WTC11 (cell line): ENCODE measurements at regions not wholly inside any gene's neighbourhood (a gene's known extent, or its start where the extent isn't known, plus 50 kb on each side); places are given as distances from the start of the nearest gene placed in this dataset.
A peak's percentile ranks its signal among the peaks of the same experiment; 100 is the strongest.

Experiments used
- ATAC-seq: fragments of 200-7000 bp; cut with Tn5 transposase; 2 replicates; pipeline ENCODE4 v1.10.0; 2021; ENCODE audit warnings: mild to moderate bottlenecking, moderate library complexity
- CTCF ChIA-PET: fragments of 300-600 bp; sonication (Branson Sonifier 250); formaldehyde crosslinking; loops from one replicate; lab custom pipeline; 2021; ENCODE audit warnings: antibody characterized with exemption; lab: Charles Lee
- POLR2A ChIA-PET: fragments of 350-600 bp; sonication (Branson Sonifier 250); formaldehyde crosslinking; loops from one replicate; lab custom pipeline; 2021; ENCODE audit warnings: antibody characterized with exemption; lab: Charles Lee
- DNase-seq: peaks from one replicate; pipeline ENCODE4 v3.0.0; 2021; ENCODE audit warnings: low spot score
- H3K27ac Mint-ChIP-seq: 2 replicates; pipeline ENCODE4 v1.8.0; 2021; ENCODE audit warnings: mixed read lengths
- H3K27me3 Mint-ChIP-seq: 2 replicates; pipeline ENCODE4 v1.8.0; 2021; ENCODE audit warnings: low read depth, mild to moderate bottlenecking, moderate library complexity, mixed read lengths
- H3K36me3 Mint-ChIP-seq: 2 replicates; pipeline ENCODE4 v1.8.0; 2021; ENCODE audit warnings: mixed read lengths
- H3K4me1 Mint-ChIP-seq: 2 replicates; pipeline ENCODE4 v1.8.0; 2022; ENCODE audit warnings: mixed read lengths
- H3K4me3 Mint-ChIP-seq: 2 replicates; pipeline ENCODE4 v1.8.0; 2021; ENCODE audit warnings: mild to moderate bottlenecking, moderate library complexity, mixed read lengths
- H3K9me3 Mint-ChIP-seq: 2 replicates; pipeline ENCODE4 v1.8.0; 2021; ENCODE audit warnings: mixed read lengths
- AFF4 ChIP-seq: sonication (generic); formaldehyde crosslinking; IDR thresholded peaks from 2 replicates; pipeline ENCODE4 v1.8.1; 2023; ENCODE audit warnings: mild to moderate bottlenecking, missing genetic modification reagents, borderline replicate concordance
- ARID4B ChIP-seq: sonication (generic); formaldehyde crosslinking; IDR thresholded peaks from 2 replicates; pipeline ENCODE4 v1.8.0; 2023; ENCODE audit warnings: missing genetic modification reagents, mild to moderate bottlenecking, borderline replicate concordance
- ERG ChIP-seq: fragments of 250-450 bp; sonication (Bioruptor Pico); IDR thresholded peaks from 2 replicates; pipeline ENCODE4 v1.8.0; 2021; ENCODE audit warnings: mild to moderate bottlenecking
- NFE2L1 ChIP-seq: sonication (generic); formaldehyde crosslinking; IDR thresholded peaks from 2 replicates; pipeline ENCODE4 v1.8.1; 2023; ENCODE audit warnings: missing genetic modification reagents
- OVOL2 ChIP-seq: fragments of 250-450 bp; sonication (Bioruptor Pico); IDR thresholded peaks from 2 replicates; pipeline ENCODE4 v1.9.0; 2021; ENCODE audit warnings: mild to moderate bottlenecking, borderline replicate concordance
- SP1 ChIP-seq: sonication (generic); formaldehyde crosslinking; conservative IDR thresholded peaks from 2 replicates; pipeline ENCODE4 v1.8.1; 2022; ENCODE audit warnings: missing genetic modification reagents
- STAT6 ChIP-seq: sonication (generic); formaldehyde crosslinking; conservative IDR thresholded peaks from 2 replicates; pipeline ENCODE4 v1.8.1; 2023; ENCODE audit warnings: mild to moderate bottlenecking, low read depth, missing genetic modification reagents, moderate library complexity
- ZNF138 ChIP-seq: sonication (generic); formaldehyde crosslinking; conservative IDR thresholded peaks from 2 replicates; pipeline ENCODE4 v1.8.1; 2022; ENCODE audit warnings: mild to moderate bottlenecking, moderate library complexity, missing genetic modification reagents
- ZNF396 ChIP-seq: fragments of 250-450 bp; sonication (Bioruptor Pico); IDR thresholded peaks from 2 replicates; pipeline ENCODE4 v1.8.0; 2021; ENCODE audit warnings: mild to moderate bottlenecking, moderate library complexity, borderline replicate concordance
- ZNF532 ChIP-seq: fragments of 250-450 bp; sonication (Bioruptor Pico); IDR thresholded peaks from 2 replicates; pipeline ENCODE4 v1.9.0; 2021; ENCODE audit warnings: mild to moderate bottlenecking, borderline replicate concordance

GRCh38 chr4:180790471-180790870 is 1452.7 kb upstream of the TENM3 start (continued):
- no peak for TF ChIP-seq ZNF532 (CRISPR knock-in tag)
- no peak for TF ChIP-seq AFF4

GRCh38 chr4:180792541-180792940 is 1450.7 kb upstream of the TENM3 start:
- ChIA-PET CTCF (interaction anchor here (1.0 to 2.1 kb wide), 2 partner anchors 36 to 128 kb away, joined by 4 to 5 read pairs; no protein-coding TSS in a partner anchor), POLR2A (no interaction called here)
- no peak overlapping the region for H3K4me3 Mint-ChIP-seq
- DNase-seq, result no peak
- peaks cover 24% of the 10 kb centered on the region for H3K4me1 Mint-ChIP-seq
- peaks cover 3% of the 10 kb centered on the region; the same call in 1 of the 2 replicates for H3K9me3 Mint-ChIP-seq
- no peak for ATAC-seq
- no peaks in the 10 kb centered on the region for H3K27me3 Mint-ChIP-seq
- no peak for TF ChIP-seq ZNF396 (CRISPR knock-in tag)
- TF ChIP-seq OVOL2 (CRISPR knock-in tag), result no peak
- TF ChIP-seq ERG (CRISPR knock-in tag), result no peak
- no peak for TF ChIP-seq STAT6
- no peak for TF ChIP-seq AFF4
- TF ChIP-seq ZNF138 (CRISPR knock-in tag), result no peak
- TF ChIP-seq NFE2L1, result no peak
- no peak for TF ChIP-seq SP1 (CRISPR knock-in tag)
- no peak for TF ChIP-seq ARID4B (CRISPR knock-in tag)
- 0 out of 2 replicates have a peak overlapping the region, but pooled peaks have one; percentile 70 for H3K27ac Mint-ChIP-seq
- no peaks in the 10 kb centered on the region for H3K36me3 Mint-ChIP-seq
